ENCODE measurements at regions not wholly inside any gene's neighbourhood (a gene's known extent, or its start where the extent isn't known, plus 50 kb on each side); places are given as distances from the start of the nearest gene placed in this dataset.

GRCh38 chr13:22041741-22042140 is 370.9 kb downstream of the FGF9 start:
- TF ChIP-seq CTCF (IDR thresholded peaks at IDR 0.05) = no peak
- H3K4me3 ChIP-seq (ENCODE audit: low read depth in 1 of 2, low read length in 1 of 2) = no peak overlapping the region
- no peak overlapping the region for H3K27ac ChIP-seq
- H3K9me3 ChIP-seq = no peaks in the 10 kb centered on the region
- no peaks in the 10 kb centered on the region for H3K27me3 ChIP-seq
- no peaks in the 10 kb centered on the region for H3K4me1 ChIP-seq (ENCODE audit: control insufficient read depth in 1 of 2, insufficient read depth in 1 of 2, low read depth in 1 of 2, low read length in 1 of 2)
- H3K36me3 ChIP-seq = no peaks in the 10 kb centered on the region

GRCh38 chr13:22047082-22047784 is 376.4 kb downstream of the FGF9 start:
- H3K27me3 ChIP-seq = no peaks in the 10 kb centered on the region
- H3K36me3 ChIP-seq = no peaks in the 10 kb centered on the region
- H3K4me1 ChIP-seq (ENCODE audit: control insufficient read depth in 1 of 2, insufficient read depth in 1 of 2, low read depth in 1 of 2, low read length in 1 of 2) = no peaks in the 10 kb centered on the region
- H3K4me3 ChIP-seq (ENCODE audit: low read depth in 1 of 2, low read length in 1 of 2) = no peak overlapping the region
- no peak overlapping the region for H3K27ac ChIP-seq
- no peaks in the 10 kb centered on the region for H3K9me3 ChIP-seq
- no peak for TF ChIP-seq CTCF (IDR thresholded peaks at IDR 0.05)

GRCh38 chr13:22047785-22048104 is 376.9 kb downstream of the FGF9 start:
- Histone ChIP-seq H3K27me3 (no peaks in the 10 kb centered on the region), H3K4me3 (ENCODE audit: low read depth in 1 of 2, low read length in 1 of 2) (no peak overlapping the region), H3K27ac (no peak overlapping the region), H3K9me3 (no peaks in the 10 kb centered on the region), H3K36me3 (no peaks in the 10 kb centered on the region), H3K4me1 (ENCODE audit: control insufficient read depth in 1 of 2, insufficient read depth in 1 of 2, low read depth in 1 of 2, low read length in 1 of 2) (no peaks in the 10 kb centered on the region)
- TF ChIP-seq CTCF (IDR thresholded peaks at IDR 0.05) = no peak

- no peak overlapping the region for H3K27ac ChIP-seq
- H3K4me3 ChIP-seq (ENCODE audit: low read depth in 1 of 2, low read length in 1 of 2) = no peak overlapping the region
- no peaks in the 10 kb centered on the region for H3K4me1 ChIP-seq (ENCODE audit: control insufficient read depth in 1 of 2, insufficient read depth in 1 of 2, low read depth in 1 of 2, low read length in 1 of 2)
- H3K9me3 ChIP-seq = no peaks in the 10 kb centered on the region
- TF ChIP-seq CTCF (IDR thresholded peaks at IDR 0.05) = no peak
- no peaks in the 10 kb centered on the region for H3K36me3 ChIP-seq
- H3K27me3 ChIP-seq = no peaks in the 10 kb centered on the region
Observed at GRCh38 chr13:22049384-22049783, 378.5 kb downstream of the FGF9 start.

- no peak for TF ChIP-seq CTCF (IDR thresholded peaks at IDR 0.05)
- no peaks in the 10 kb centered on the region for H3K4me1 ChIP-seq (ENCODE audit: control insufficient read depth in 1 of 2, insufficient read depth in 1 of 2, low read depth in 1 of 2, low read length in 1 of 2)
Observed at GRCh38 chr13:22050951-22051563, 380.2 kb downstream of the FGF9 start.

More at GRCh38 chr13:22050951-22051563, 380.2 kb downstream of the FGF9 start:
- no peaks in the 10 kb centered on the region for H3K36me3 ChIP-seq
- no peak overlapping the region for H3K4me3 ChIP-seq (ENCODE audit: low read depth in 1 of 2, low read length in 1 of 2)
- no peaks in the 10 kb centered on the region for H3K9me3 ChIP-seq
- H3K27ac ChIP-seq = no peak overlapping the region
- no peaks in the 10 kb centered on the region for H3K27me3 ChIP-seq
